Renal cortex interstitium (tissue), 11 donors: ENCODE measurements at regions not wholly inside any gene's neighbourhood (a gene's known extent, or its start where the extent isn't known, plus 50 kb on each side); places are given as distances from the start of the nearest gene placed in this dataset.

ENCODE experiments used
- DNase-seq, 11 donors: peaks; one replicate each; pipeline ENCODE4 v3.0.0-alpha.2; 2013; ENCODE audit warnings: low read depth in 9 of 11, low spot score in 4 of 11; ENCODE audit errors: extremely low read depth in 1 of 11

- DNase-seq = no peak
Observed at GRCh38 chr3:164479978-164480377, 598.3 kb downstream of the SI start.

GRCh38 chr3:164479406-164479805, 598.9 kb downstream of the SI start:
- no peak for DNase-seq

- DNase-seq = no peak
Observed at GRCh38 chr3:164478323-164478722, 600.0 kb downstream of the SI start.

GRCh38 chr3:164477403-164477802, 600.9 kb downstream of the SI start:
- DNase-seq = no peak

- DNase-seq = no peak
Observed at GRCh38 chr3:164476631-164477030, 601.7 kb downstream of the SI start.

- no peak for DNase-seq
Observed at GRCh38 chr3:164470471-164470870, 607.8 kb downstream of the SI start.

- DNase-seq = no peak
Observed at GRCh38 chr3:164468055-164468454, 610.2 kb downstream of the SI start.

- no peak for DNase-seq
Observed at GRCh38 chr3:164467007-164467406, 611.3 kb downstream of the SI start.

GRCh38 chr3:164465172-164465571, 613.1 kb downstream of the SI start:
- no peak for DNase-seq

GRCh38 chr3:164460851-164461250, 617.4 kb downstream of the SI start:
- no peak for DNase-seq

GRCh38 chr3:164459521-164460151, 618.7 kb downstream of the SI start:
- no peak for DNase-seq

- no peak for DNase-seq
Observed at GRCh38 chr3:164458986-164459385, 619.3 kb downstream of the SI start.

- no peak for DNase-seq
Observed at GRCh38 chr3:164453714-164454113, 624.6 kb downstream of the SI start.

- DNase-seq = no peak
Observed at GRCh38 chr3:164452707-164453106, 625.6 kb downstream of the SI start.

GRCh38 chr3:164451072-164451910, 627.0 kb downstream of the SI start:
- DNase-seq = no peak

GRCh38 chr3:164450276-164450905, 627.9 kb downstream of the SI start:
- DNase-seq = no peak

GRCh38 chr3:164419220-164419619, 659.1 kb downstream of the SI start:
- no peak for DNase-seq

GRCh38 chr3:164418414-164418813, 659.9 kb downstream of the SI start:
- DNase-seq = peak in 5 of 11 donors; percentile 5 to 23 (median 7)

GRCh38 chr3:164417955-164418354, 660.3 kb downstream of the SI start:
- DNase-seq = no peak

- no peak for DNase-seq
Observed at GRCh38 chr3:164416491-164417222, 661.6 kb downstream of the SI start.
